Epithelial cell of proximal tubule (primary cell): ENCODE measurements at regions not wholly inside any gene's neighbourhood (a gene's known extent, or its start where the extent isn't known, plus 50 kb on each side); places are given as distances from the start of the nearest gene placed in this dataset.

Experiments used
- DNase-seq: peaks from one replicate; pipeline ENCODE4 v3.0.0-alpha.2; 2011; ENCODE audit warnings: low read depth
- H3K4me3 ChIP-seq: 2 replicates; pipeline ENCODE4 v1.5.1; 2011; ENCODE audit warnings: low read depth, mild to moderate bottlenecking, low read length
- TF ChIP-seq, protein P1 (sequence below): conservative IDR thresholded peaks from 2 replicates; pipeline ENCODE4 v1.5.1; 2012; ENCODE audit warnings: low read depth, mild to moderate bottlenecking, low read length

DNA sequence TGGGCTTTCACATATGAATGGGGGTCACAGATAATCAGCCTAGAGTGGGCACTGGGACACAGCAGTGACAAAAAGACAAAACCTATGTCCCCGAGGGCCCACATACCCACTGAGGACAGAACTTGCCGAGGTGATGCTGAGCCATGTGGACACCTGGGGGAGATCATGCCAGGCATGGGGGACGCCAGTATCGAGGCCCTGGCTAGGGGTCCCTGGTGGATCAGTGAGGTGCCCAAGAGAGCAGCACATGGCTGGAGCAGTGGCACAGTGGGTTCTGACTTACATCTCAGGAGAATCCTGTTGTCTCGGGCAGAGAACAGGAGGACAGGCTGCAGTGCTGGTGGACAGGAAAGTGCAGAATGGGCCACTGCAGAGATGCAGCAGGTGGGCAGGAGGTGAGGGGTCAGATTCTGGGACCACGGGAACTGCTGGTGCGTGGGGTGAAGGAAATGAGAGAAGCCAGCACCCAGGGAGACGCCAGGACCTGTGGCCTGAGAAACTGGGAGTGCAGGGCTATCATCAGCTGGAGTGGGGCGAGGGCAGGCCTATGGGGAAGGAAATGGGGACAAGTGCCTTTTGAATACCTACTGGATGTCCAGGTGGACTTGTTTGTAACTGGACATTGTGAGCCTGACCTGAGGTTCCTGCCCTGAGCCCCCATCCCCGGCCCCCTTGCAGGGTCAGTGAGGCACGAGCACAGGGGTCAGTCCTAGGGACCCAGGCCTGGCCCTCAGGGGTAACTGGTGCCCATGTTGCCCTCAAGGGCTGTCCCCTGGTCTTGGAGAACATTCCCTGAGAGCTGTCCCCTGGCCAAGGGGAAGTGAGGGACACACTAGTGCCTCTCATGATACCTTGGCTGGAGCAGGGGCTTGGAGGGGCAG, 91.2 kb upstream of the RET start:
- no peak for DNase-seq
- TF ChIP-seq, protein P1, sequence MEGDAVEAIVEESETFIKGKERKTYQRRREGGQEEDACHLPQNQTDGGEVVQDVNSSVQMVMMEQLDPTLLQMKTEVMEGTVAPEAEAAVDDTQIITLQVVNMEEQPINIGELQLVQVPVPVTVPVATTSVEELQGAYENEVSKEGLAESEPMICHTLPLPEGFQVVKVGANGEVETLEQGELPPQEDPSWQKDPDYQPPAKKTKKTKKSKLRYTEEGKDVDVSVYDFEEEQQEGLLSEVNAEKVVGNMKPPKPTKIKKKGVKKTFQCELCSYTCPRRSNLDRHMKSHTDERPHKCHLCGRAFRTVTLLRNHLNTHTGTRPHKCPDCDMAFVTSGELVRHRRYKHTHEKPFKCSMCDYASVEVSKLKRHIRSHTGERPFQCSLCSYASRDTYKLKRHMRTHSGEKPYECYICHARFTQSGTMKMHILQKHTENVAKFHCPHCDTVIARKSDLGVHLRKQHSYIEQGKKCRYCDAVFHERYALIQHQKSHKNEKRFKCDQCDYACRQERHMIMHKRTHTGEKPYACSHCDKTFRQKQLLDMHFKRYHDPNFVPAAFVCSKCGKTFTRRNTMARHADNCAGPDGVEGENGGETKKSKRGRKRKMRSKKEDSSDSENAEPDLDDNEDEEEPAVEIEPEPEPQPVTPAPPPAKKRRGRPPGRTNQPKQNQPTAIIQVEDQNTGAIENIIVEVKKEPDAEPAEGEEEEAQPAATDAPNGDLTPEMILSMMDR, result no peak
- no peak overlapping the region for H3K4me3 ChIP-seq

GRCh38 chr10:42986633-42987032, 90.2 kb upstream of the RET start:
- TF ChIP-seq, protein P1, result no peak
- H3K4me3 ChIP-seq, result no peak overlapping the region
- no peak for DNase-seq

DNA sequence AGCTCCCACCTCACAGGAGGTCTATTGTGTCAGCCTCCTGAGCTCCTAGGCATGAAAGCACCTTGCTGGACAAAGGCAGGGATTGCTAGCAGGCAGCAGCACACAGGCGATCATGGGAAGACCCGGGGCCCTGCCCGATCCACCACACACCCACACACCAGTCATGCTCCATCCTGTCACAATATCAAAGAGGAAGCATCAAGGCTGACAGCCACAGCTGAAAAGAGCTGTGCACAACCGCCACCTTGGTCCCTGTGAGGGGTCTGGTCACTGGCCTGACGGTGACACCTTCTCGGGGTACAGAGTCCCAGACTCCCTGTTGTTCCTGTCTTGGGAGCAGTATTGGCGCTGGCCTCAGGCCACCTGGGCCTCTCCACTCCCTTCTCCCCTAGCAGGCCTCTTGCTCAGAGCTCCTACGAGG, 89.7 kb upstream of the RET start:
- TF ChIP-seq, protein P1, result no peak
- DNase-seq, result no peak
- H3K4me3 ChIP-seq, result no peak overlapping the region

GRCh38 chr10:42987575-42987974, 89.3 kb upstream of the RET start:
- H3K4me3 ChIP-seq, result no peak overlapping the region
- DNase-seq, result no peak
- TF ChIP-seq, protein P1, result no peak

DNA sequence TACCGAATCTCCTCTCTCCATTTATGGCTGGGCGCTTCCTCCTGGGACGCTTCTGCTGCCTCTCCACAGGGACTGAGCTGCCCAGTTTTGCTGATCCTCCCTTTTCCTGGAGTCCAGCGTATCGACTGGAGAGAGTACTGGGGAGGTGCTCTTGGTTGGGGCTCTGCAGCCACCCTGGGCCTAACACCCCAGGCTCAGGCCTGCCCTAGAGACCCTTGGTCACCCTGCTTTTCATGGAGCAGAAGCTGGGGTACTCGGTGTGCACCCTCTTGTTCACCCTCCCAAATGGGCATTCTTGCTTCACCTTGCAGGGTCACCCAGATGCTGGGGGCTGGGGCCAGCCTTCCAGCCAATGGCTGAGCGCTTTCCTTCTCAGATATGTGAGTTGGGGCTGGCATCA, 88.8 kb upstream of the RET start:
- no peak overlapping the region for H3K4me3 ChIP-seq
- TF ChIP-seq, protein P1, result no peak
- DNase-seq, result no peak

DNA sequence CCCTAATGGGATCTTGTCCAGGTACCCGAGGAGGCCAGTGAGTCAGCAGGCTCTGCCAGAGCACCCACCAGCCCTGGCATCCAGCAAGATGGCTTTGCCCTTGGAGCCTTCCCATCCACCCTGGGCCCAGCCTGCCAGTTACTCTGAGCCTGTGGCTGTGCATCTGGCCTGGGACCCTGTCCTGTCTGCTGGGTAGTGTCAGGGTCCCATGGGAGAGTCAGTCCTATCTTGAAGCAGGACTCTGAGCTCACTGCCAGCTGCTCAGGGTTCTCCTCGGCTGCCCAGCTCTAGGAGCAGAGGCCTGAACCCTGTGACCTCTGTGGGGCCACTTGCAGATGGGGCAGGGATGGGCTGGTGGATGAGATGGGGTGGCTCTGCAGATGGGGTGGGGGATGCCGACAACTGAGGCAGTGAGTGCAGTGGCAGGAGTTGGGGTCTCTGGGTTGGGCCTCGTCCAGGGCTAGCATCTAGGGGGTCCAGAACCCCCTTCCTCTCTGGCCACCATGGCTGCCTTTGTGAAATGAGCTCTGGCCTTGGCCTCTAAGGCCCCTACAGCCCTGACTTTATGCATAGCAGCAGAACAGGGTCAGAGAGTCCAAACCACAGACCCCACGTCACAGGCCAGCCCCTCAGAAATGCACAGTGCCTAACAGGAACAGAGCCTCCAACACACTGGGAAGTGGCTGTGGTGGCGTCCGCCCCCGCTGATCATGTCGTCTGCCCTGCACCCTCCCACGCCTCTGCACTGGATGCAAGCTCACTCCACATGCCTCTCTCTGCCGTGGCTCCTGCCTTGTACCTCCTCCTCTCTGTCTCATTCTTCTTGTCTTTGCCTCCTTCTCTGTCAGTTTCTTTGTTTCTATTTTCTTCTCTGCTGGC, 88.1 kb upstream of the RET start:
- no peak overlapping the region for H3K4me3 ChIP-seq
- TF ChIP-seq, protein P1, result no peak
- no peak for DNase-seq
